ENCODE measurements at regions not wholly inside any gene's neighbourhood (a gene's known extent, or its start where the extent isn't known, plus 50 kb on each side); places are given as distances from the start of the nearest gene placed in this dataset.
A peak's percentile ranks its signal among the peaks of the same experiment; 100 is the strongest.
"Not testable (repeated sequence)": the region's sequence is repeated elsewhere in the genome, so short reads cannot be mapped to it uniquely, and the experiment has no call there.

- DNase-seq (ENCODE audit: low spot score) = peak; percentile 47
Observed at GRCh38 chr20:54980103-54980960, 504.9 kb downstream of the DOK5 start.

DNA sequence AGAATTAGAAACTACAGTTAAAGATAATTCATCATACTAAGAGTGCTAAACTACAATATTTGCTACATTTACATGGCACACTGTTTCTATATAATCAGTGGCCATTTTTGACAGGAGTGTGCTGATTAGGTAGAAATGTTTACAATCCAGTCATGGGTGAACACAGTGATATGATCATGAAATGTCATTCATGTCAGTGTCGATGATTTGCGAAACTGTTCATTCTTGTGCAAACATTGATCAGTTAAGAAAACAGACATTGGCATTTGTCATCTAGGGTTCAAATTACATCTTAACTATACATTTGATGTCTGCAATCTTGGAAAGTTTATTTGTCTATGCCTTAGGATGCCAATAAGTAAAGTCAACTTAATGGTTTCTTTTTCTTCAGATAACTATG is 474.9 kb downstream of the DOK5 start:
- no peak for DNase-seq (ENCODE audit: low spot score)

- DNase-seq (ENCODE audit: low spot score) = no peak
Observed at GRCh38 chr20:54941666-54942065, 466.3 kb downstream of the DOK5 start.

- no peak for DNase-seq (ENCODE audit: low spot score)
Observed at GRCh38 chr20:54940522-54940921, 465.1 kb downstream of the DOK5 start.

GRCh38 chr20:54938707-54939106 is 463.3 kb downstream of the DOK5 start:
- DNase-seq (ENCODE audit: low spot score) = no peak

- no peak for DNase-seq (ENCODE audit: low spot score)
Observed at GRCh38 chr20:54933212-54933904, 458.0 kb downstream of the DOK5 start.

DNA sequence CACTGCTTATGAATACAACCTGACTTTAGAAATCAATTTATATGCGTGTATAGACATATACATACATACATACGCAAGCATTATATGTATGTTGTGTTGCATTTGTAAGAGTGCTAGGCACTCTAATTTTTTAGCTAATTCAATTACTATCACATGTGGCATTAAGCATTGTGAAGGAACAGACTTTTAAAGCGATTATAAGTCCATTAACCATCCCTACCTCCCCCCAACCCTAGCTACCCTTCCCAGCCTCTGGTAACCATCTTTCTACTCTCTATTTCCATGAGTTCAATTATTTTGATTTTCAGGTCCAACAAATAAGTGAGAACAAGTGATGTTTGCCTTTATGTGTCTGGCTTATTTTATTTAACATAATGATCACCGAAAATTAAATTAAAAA is 453.8 kb downstream of the DOK5 start:
- no peak for DNase-seq (ENCODE audit: low spot score)

DNA sequence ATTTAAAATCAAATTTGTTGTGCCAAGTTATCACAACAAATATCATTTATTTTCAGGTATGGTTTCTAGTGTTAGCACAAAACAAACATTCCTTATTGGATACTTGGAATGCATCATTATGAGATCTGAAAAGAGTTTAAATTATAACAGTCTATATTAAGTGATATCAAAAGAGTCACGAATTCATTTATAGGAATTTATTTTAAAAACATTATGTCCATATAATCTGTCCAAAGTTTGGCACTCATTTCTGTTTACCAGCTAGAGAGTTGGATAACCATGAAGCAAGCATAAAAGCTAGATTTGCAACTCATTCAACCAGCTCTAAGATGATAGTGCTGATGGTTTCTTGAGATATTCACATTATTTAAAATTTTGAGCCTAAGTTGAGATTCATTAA is 453.2 kb downstream of the DOK5 start:
- DNase-seq (ENCODE audit: low spot score) = no peak

GRCh38 chr20:54922636-54923035 is 447.2 kb downstream of the DOK5 start:
- no peak for DNase-seq (ENCODE audit: low spot score)

DNA sequence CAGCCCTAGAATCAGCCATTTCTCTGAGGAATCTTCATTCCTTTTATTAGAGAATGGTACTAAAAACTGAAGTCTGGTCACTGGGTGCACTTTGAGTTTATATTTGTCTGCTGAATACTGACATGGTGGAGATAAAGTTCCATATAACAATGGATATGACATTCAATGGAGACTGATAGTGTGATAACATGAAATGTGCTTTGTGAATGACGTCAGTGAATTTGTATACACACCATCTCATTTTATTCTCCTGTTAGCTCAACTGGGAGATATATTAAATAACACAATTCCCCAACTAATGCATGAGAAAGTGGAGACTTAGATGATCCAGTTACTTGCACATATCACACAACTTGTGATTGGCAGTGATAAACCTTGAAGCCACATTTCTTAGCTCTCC is 446.7 kb downstream of the DOK5 start:
- DNase-seq (ENCODE audit: low spot score) = no peak

GRCh38 chr20:54920491-54920890 is 445.1 kb downstream of the DOK5 start:
- no peak for DNase-seq (ENCODE audit: low spot score)

- not testable (repeated sequence) for DNase-seq (ENCODE audit: low spot score)
Observed at GRCh38 chr20:54918993-54919392, 443.6 kb downstream of the DOK5 start.

DNA sequence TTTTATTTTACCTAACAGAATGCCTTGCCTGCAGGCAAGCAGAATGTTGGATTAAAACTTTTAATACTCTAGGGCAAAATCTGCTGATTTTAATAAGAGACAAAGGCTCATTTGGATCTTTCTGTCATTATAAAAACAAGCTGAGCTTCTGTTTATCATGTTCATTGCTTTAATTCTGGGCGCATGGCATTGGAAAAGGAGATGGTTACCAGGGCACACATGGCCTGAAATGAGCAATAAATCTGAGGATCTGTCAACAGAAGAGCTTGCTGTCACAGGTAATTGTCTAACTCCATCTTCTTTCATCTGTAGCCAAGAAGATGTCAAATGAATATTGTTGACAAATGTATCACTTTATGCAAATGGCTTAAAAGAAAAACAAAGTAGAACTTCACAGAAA is 439.6 kb downstream of the DOK5 start:
- no peak for DNase-seq (ENCODE audit: low spot score)

GRCh38 chr20:54909702-54910101 is 434.3 kb downstream of the DOK5 start:
- no peak for DNase-seq (ENCODE audit: low spot score)

GRCh38 chr20:54906134-54906533 is 430.7 kb downstream of the DOK5 start:
- not testable (repeated sequence) for DNase-seq (ENCODE audit: low spot score)

GRCh38 chr20:54897787-54898186 is 422.4 kb downstream of the DOK5 start:
- DNase-seq (ENCODE audit: low spot score) = no peak

DNA sequence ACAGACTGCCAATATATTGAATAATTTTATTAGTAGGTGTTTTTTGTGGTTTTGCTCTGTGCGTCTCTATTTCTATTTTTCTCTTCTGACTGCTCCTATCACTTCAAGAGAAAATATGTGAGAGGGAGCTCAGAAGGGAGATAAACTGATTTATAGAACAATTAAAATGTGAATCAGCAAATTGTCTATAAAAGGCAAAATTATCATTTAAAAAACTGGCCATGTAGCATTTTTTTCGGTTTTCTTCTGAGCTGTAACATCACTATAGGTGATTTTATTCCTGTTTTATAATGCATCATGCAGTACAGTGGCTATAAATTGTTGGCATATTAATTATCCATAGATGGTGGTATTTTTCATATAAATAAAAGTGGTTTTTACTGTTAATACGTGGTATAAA is 416.5 kb downstream of the DOK5 start:
- DNase-seq (ENCODE audit: low spot score) = no peak

- no peak for DNase-seq (ENCODE audit: low spot score)
Observed at GRCh38 chr20:54879393-54879792, 404.0 kb downstream of the DOK5 start.

DNA sequence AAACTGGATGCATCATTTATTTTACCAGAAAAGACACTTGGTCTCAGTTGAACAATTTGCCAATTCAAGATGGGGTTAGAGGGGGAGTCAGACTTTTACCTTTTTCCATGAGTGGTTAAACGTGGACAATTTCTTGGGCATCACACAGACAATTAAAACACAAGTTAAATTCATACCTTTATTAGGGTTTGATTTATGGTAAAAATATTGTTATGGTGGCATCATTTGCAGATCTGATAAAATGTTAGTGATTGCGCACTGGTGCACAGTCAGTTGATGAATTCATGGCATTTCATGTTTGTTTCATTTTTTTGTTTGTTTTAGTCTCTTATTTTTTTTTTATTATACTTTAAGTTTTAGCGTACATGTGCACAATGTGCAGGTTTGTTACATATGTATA is 399.9 kb downstream of the DOK5 start:
- no peak for DNase-seq (ENCODE audit: low spot score)

GRCh38 chr20:54874718-54875117 is 399.3 kb downstream of the DOK5 start:
- DNase-seq (ENCODE audit: low spot score) = no peak

GRCh38 chr20:54872440-54872839 is 397.0 kb downstream of the DOK5 start:
- DNase-seq (ENCODE audit: low spot score) = no peak

DNA sequence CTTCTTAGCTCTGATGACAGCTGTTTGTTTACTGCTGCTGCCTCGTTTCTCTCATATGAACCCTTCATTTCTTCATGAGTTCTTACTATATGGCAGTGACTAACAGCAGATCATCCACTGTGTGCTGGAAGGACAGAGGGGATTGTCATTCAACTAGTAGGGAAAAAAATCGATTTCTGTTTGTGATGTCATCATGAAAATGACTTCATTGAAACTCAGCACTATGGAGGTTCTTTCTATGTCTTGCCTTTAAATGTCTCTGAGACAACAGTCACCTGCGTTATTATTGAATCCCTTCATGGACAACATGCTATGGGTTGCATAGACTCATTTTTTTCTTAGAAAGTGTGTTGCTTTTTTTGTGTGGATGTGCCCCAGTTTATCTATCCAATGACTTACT is 394.4 kb downstream of the DOK5 start:
- DNase-seq (ENCODE audit: low spot score) = no peak

GRCh38 chr20:54865273-54865672 is 389.9 kb downstream of the DOK5 start:
- no peak for DNase-seq (ENCODE audit: low spot score)

All from HT-29 (cell line).